SK-N-MC (cell line): ENCODE measurements at regions not wholly inside any gene's neighbourhood (a gene's known extent, or its start where the extent isn't known, plus 50 kb on each side); places are given as distances from the start of the nearest gene placed in this dataset.

Experiments used
- EZH2 ChIP-seq: fragments of 200-600 bp; sonication (generic); IDR thresholded peaks from one replicate; pipeline ENCODE4 v1.6.1; 2017; ENCODE audit warnings: antibody characterized with exemption
- POLR2AphosphoS5 ChIP-seq: IDR thresholded peaks from 2 replicates; pipeline ENCODE4 v1.6.1; 2012; ENCODE audit warnings: mild to moderate bottlenecking, low read depth, low read length, borderline replicate concordance

- TF ChIP-seq EZH2 (no peak), POLR2AphosphoS5 (no peak)
Observed at GRCh38 chr2:133975676-133976428, 278.0 kb upstream of the MGAT5 start.
